ENCODE measurements at regions not wholly inside any gene's neighbourhood (a gene's known extent, or its start where the extent isn't known, plus 50 kb on each side); places are given as distances from the start of the nearest gene placed in this dataset.

DNA sequence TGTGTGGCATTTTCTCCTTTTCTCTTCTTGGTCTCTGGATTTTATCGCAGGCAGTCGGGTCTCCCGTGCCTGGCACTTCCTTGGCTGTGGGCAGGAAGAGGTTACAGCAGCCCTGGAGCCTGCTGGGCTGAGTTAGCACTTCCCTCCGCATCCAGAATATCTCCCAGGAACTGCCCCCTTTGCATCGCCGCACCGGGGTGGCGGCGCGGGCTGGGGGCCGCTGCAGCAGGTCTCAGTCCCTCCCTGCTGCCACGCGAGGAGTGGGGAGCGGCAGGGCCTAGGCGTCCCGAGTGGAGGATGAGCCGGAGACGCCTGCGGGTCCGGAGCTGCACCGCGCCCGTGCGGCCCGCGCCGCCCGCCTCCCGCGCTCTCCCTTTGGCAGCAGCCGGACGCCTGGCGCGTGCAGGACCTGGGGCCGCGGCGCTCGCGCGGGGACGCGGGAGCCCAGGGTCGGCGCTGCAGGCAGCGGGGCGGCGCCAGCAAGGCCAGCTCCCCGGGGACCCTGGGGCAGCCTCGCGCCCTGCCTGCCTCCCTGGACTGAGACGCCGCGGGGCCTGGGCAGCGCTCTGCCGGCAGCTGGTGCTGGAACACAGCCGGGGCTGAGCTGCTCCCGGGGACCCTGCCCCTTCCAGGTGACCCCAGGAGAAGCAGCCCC, 192.8 kb downstream of the PRDM2 start:
- TF ChIP-seq, protein P1, sequence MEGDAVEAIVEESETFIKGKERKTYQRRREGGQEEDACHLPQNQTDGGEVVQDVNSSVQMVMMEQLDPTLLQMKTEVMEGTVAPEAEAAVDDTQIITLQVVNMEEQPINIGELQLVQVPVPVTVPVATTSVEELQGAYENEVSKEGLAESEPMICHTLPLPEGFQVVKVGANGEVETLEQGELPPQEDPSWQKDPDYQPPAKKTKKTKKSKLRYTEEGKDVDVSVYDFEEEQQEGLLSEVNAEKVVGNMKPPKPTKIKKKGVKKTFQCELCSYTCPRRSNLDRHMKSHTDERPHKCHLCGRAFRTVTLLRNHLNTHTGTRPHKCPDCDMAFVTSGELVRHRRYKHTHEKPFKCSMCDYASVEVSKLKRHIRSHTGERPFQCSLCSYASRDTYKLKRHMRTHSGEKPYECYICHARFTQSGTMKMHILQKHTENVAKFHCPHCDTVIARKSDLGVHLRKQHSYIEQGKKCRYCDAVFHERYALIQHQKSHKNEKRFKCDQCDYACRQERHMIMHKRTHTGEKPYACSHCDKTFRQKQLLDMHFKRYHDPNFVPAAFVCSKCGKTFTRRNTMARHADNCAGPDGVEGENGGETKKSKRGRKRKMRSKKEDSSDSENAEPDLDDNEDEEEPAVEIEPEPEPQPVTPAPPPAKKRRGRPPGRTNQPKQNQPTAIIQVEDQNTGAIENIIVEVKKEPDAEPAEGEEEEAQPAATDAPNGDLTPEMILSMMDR (IDR thresholded peaks at IDR 0.05; ENCODE audit: low read depth, low read length, poor library complexity, severe bottlenecking), result no peak
- TF ChIP-seq EZH2phosphoT487 (IDR thresholded peaks at IDR 0.05; ENCODE audit: borderline replicate concordance, low read length), result no peak

Measured in DOHH2 (cell line).